Smooth muscle cell (in vitro differentiated cells): ENCODE measurements at regions not wholly inside any gene's neighbourhood (a gene's known extent, or its start where the extent isn't known, plus 50 kb on each side); places are given as distances from the start of the nearest gene placed in this dataset.
"Not testable (repeated sequence)": the region's sequence is repeated elsewhere in the genome, so short reads cannot be mapped to it uniquely, and the experiment has no call there.

ENCODE experiments used
- DNase-seq: peaks from one replicate; lab custom pipeline; 2025; ENCODE audit not compliant: unreplicated experiment; lab: John Stamatoyannopoulos, UW
- H2AFZ ChIP-seq: fragments of 200-600 bp; sonication (generic); 2 replicates; pipeline ENCODE4 v1.6.0; 2016; ENCODE audit warnings: antibody characterized with exemption, low read depth, mild to moderate bottlenecking
- H3F3A ChIP-seq: fragments of 200-600 bp; sonication (generic); 2 replicates; pipeline ENCODE4 v1.6.0; 2017; ENCODE audit warnings: antibody characterized with exemption, low read depth
- H3K27ac ChIP-seq: fragments of 200-600 bp; sonication (generic); 2 replicates; pipeline ENCODE4 v1.5.1; 2016; ENCODE audit warnings: low read depth, mild to moderate bottlenecking
- H3K27me3 ChIP-seq: fragments of 200-600 bp; sonication (generic); 2 replicates; pipeline ENCODE4 v1.6.1; 2016; ENCODE audit warnings: low read depth, mild to moderate bottlenecking
- H3K36me3 ChIP-seq: fragments of 200-600 bp; sonication (generic); 2 replicates; pipeline ENCODE4 v1.5.1; 2016; ENCODE audit warnings: low read depth
- H3K4me1 ChIP-seq: fragments of 200-600 bp; sonication (generic); 2 replicates; pipeline ENCODE4 v1.5.1; 2016; ENCODE audit warnings: low read depth
- H3K4me2 ChIP-seq: fragments of 200-600 bp; sonication (generic); 2 replicates; pipeline ENCODE4 v1.6.0; 2016; ENCODE audit warnings: mild to moderate bottlenecking
- H3K4me3 ChIP-seq: fragments of 200-600 bp; sonication (generic); 2 replicates; pipeline ENCODE4 v1.5.1; 2016; ENCODE audit warnings: mild to moderate bottlenecking
- H3K79me2 ChIP-seq: fragments of 200-600 bp; sonication (generic); 2 replicates; pipeline ENCODE4 v1.6.0; 2016; ENCODE audit warnings: low read depth, mild to moderate bottlenecking
- H3K9ac ChIP-seq: fragments of 200-600 bp; sonication (generic); 2 replicates; pipeline ENCODE4 v1.6.0; 2016; ENCODE audit warnings: low read depth
- H3K9me3 ChIP-seq: fragments of 200-600 bp; sonication (generic); replicated peaks from 2 replicates; pipeline ENCODE4 v1.5.1; 2016; ENCODE audit warnings: low read depth
- H4K20me1 ChIP-seq: fragments of 200-600 bp; sonication (generic); 2 replicates; pipeline ENCODE4 v1.6.0; 2016; ENCODE audit warnings: low read depth
- WGBS: methylation state at CpG from one replicate; pipeline ENCODE4 v1.1.7; 2016; ENCODE audit warnings: low lambda C conversion rate; 5-methylcytosine and 5-hydroxymethylcytosine counted together
- TF ChIP-seq, protein P1 (sequence below): fragments of 200-600 bp; sonication (generic); IDR thresholded peaks from 2 replicates; pipeline ENCODE4 v1.5.1; 2017; ENCODE audit warnings: borderline replicate concordance, mild to moderate bottlenecking, antibody characterized with exemption; ENCODE audit not compliant: insufficient read depth, poor library complexity, severe bottlenecking

GRCh38 chr15:85280203-85280602, 100.2 kb upstream of the AKAP13 start:
- Histone ChIP-seq H3K27me3 (no peaks in the 10 kb centered on the region), H3K4me1 (no peaks in the 10 kb centered on the region), H3K27ac (no peak overlapping the region), H3K9me3 (no peaks in the 10 kb centered on the region), H3K4me3 (no peak overlapping the region), H2AFZ (no peak overlapping the region), H4K20me1 (no peaks in the 10 kb centered on the region), H3K4me2 (no peak overlapping the region), H3K9ac (no peak overlapping the region), H3F3A (no peaks in the 10 kb centered on the region), H3K79me2 (no peaks in the 10 kb centered on the region), H3K36me3 (no peaks in the 10 kb centered on the region)
- 86% methylated on average over 6 of the region's 6 CpGs for WGBS
- no peak for DNase-seq
- TF ChIP-seq, protein P1, sequence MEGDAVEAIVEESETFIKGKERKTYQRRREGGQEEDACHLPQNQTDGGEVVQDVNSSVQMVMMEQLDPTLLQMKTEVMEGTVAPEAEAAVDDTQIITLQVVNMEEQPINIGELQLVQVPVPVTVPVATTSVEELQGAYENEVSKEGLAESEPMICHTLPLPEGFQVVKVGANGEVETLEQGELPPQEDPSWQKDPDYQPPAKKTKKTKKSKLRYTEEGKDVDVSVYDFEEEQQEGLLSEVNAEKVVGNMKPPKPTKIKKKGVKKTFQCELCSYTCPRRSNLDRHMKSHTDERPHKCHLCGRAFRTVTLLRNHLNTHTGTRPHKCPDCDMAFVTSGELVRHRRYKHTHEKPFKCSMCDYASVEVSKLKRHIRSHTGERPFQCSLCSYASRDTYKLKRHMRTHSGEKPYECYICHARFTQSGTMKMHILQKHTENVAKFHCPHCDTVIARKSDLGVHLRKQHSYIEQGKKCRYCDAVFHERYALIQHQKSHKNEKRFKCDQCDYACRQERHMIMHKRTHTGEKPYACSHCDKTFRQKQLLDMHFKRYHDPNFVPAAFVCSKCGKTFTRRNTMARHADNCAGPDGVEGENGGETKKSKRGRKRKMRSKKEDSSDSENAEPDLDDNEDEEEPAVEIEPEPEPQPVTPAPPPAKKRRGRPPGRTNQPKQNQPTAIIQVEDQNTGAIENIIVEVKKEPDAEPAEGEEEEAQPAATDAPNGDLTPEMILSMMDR, result no peak

GRCh38 chr15:85281293-85281882, 99.0 kb upstream of the AKAP13 start:
- Histone ChIP-seq H3K36me3 (no peaks in the 10 kb centered on the region), H3K27ac (no peak overlapping the region), H3K27me3 (no peaks in the 10 kb centered on the region), H2AFZ (no peak overlapping the region), H3K79me2 (no peaks in the 10 kb centered on the region), H3K9me3 (no peaks in the 10 kb centered on the region), H3F3A (no peaks in the 10 kb centered on the region), H3K9ac (no peak overlapping the region), H3K4me1 (no peaks in the 10 kb centered on the region), H4K20me1 (no peaks in the 10 kb centered on the region), H3K4me2 (no peak overlapping the region), H3K4me3 (no peak overlapping the region)
- TF ChIP-seq, protein P1, result no peak
- no peak for DNase-seq
- 75% methylated on average over 7 of the region's 7 CpGs for WGBS

- H3K79me2 ChIP-seq, result no peaks in the 10 kb centered on the region
- H3K9ac ChIP-seq, result no peak overlapping the region
- H3K9me3 ChIP-seq, result no peaks in the 10 kb centered on the region
- no peaks in the 10 kb centered on the region for H3F3A ChIP-seq
- no peak overlapping the region for H3K27ac ChIP-seq
- H3K4me3 ChIP-seq, result no peak overlapping the region
- no peak overlapping the region for H3K4me2 ChIP-seq
- TF ChIP-seq, protein P1, result no peak
- no peaks in the 10 kb centered on the region for H4K20me1 ChIP-seq
- DNase-seq, result no peak
- no peaks in the 10 kb centered on the region for H3K4me1 ChIP-seq
- WGBS, result 64% methylated on average over 11 of the region's 11 CpGs
- no peak overlapping the region for H2AFZ ChIP-seq
- no peaks in the 10 kb centered on the region for H3K27me3 ChIP-seq
- no peaks in the 10 kb centered on the region for H3K36me3 ChIP-seq
These were observed 97.8 kb upstream of the AKAP13 start for GRCh38 chr15:85282504-85283115.

GRCh38 chr15:85283815-85284214, 96.6 kb upstream of the AKAP13 start:
- H3F3A ChIP-seq, H3K79me2 ChIP-seq, H3K9ac ChIP-seq, H3K27me3 ChIP-seq, H2AFZ ChIP-seq, H3K9me3 ChIP-seq, H3K27ac ChIP-seq, H4K20me1 ChIP-seq, H3K4me1 ChIP-seq, H3K4me3 ChIP-seq, H3K36me3 ChIP-seq, H3K4me2 ChIP-seq, DNase-seq: not testable (repeated sequence)
- WGBS, result 66% methylated on average over 5 of the region's 5 CpGs
